K562 (cell line): ENCODE measurements at regions not wholly inside any gene's neighbourhood (a gene's known extent, or its start where the extent isn't known, plus 50 kb on each side); places are given as distances from the start of the nearest gene placed in this dataset.

Experiments used
- BRD9 ChIP-seq: fragments of 450-650 bp; IDR thresholded peaks from 2 replicates; pipeline ENCODE4 v1.6.1; 2018; ENCODE audit warnings: low read depth; ENCODE audit not compliant: partially characterized antibody
- CTCF ChIP-seq, 3 experiments: IDR thresholded peaks in 2 of 3; conservative IDR thresholded peaks in 1 of 3; 2 replicates each; pipeline ENCODE4 v1.5.1; 2011 to 2012; ENCODE audit warnings: low read length in 3 of 3, mild to moderate bottlenecking in 3 of 3, control low read depth in 2 of 3, improper control_type of control experiment in 1 of 3, inconsistent platforms in 1 of 3, low read depth in 1 of 3, mixed read lengths in 1 of 3, moderate library complexity in 1 of 3; ENCODE audit not compliant: insufficient read depth in 2 of 3
- ID3 ChIP-seq, 2 experiments: fragments of 250-450 bp in 1 of 2; fragments of 450-650 bp in 1 of 2; sonication (Bioruptor Pico) in 1 of 2; IDR thresholded peaks; 2 replicates each; pipeline versions ENCODE4 v1.6.1 to v1.8.0; 2016 to 2021; ENCODE audit warnings: mild to moderate bottlenecking in 2 of 2, moderate library complexity in 2 of 2, missing compliant biosample characterization in 1 of 2, missing genetic modification characterization in 1 of 2
- MXD1 ChIP-seq: fragments of 250-450 bp; sonication (Bioruptor Pico); IDR thresholded peaks from 2 replicates; pipeline ENCODE4 v1.8.0; 2021; ENCODE audit warnings: borderline replicate concordance, mild to moderate bottlenecking, moderate library complexity; ENCODE audit not compliant: poor library complexity, severe bottlenecking
- RB1 ChIP-seq: fragments of 450-650 bp; IDR thresholded peaks from 2 replicates; pipeline ENCODE4 v1.6.1; 2017; ENCODE audit warnings: low read depth, mild to moderate bottlenecking
- TCF7L2 ChIP-seq: fragments of 150-350 bp; IDR thresholded peaks from 2 replicates; pipeline ENCODE4 v1.6.1; 2016; ENCODE audit warnings: low read depth, mild to moderate bottlenecking, low read length, moderate library complexity
- THAP7 ChIP-seq: fragments of 250-450 bp; sonication (Bioruptor Pico); IDR thresholded peaks from 2 replicates; pipeline ENCODE4 v1.5.0; 2021
- ZNF274 ChIP-seq: IDR thresholded peaks from 2 replicates; pipeline ENCODE4 v1.6.1; 2011; ENCODE audit warnings: low read depth, mild to moderate bottlenecking, low read length, moderate library complexity, borderline replicate concordance
- ZNF639 ChIP-seq, 2 experiments: fragments of 200-800 bp in 1 of 2; sonication (Bioruptor generic) in 1 of 2; sonication (generic) in 1 of 2; formaldehyde crosslinking in 1 of 2; IDR thresholded peaks in 1 of 2; conservative IDR thresholded peaks in 1 of 2; 2 replicates each; pipeline versions ENCODE4 v1.5.0 to v1.6.1; 2016 to 2020; ENCODE audit warnings: missing compliant biosample characterization in 1 of 2, missing genetic modification characterization in 1 of 2, missing genetic modification reagents in 1 of 2
- ZNF75A ChIP-seq: fragments of 450-650 bp; formaldehyde crosslinking; IDR thresholded peaks from 2 replicates; pipeline ENCODE4 v1.4.0; 2020; ENCODE audit warnings: mild to moderate bottlenecking
- ZNF77 ChIP-seq: fragments of 250-450 bp; sonication (Bioruptor Pico); IDR thresholded peaks from 2 replicates; pipeline ENCODE4 v1.5.0; 2020
- ZSCAN29 ChIP-seq: fragments of 450-650 bp; IDR thresholded peaks from 2 replicates; pipeline ENCODE4 v1.6.1; 2017

- TF ChIP-seq CTCF (IDR thresholded peaks at IDR 0.05 in 2 of 3, conservative IDR thresholded peaks at IDR 0.05 in 1 of 3; ENCODE audit: insufficient read depth in 2 of 3, low read depth in 1 of 3, low read length in 3 of 3): no peak
- no peak for TF ChIP-seq THAP7 (CRISPR knock-in tag)
- TF ChIP-seq ZNF639 (CRISPR knock-in tag; conservative IDR thresholded peaks at IDR 0.05 in 1 of 2, IDR thresholded peaks at IDR 0.05 in 1 of 2): no peak
- TF ChIP-seq ZNF75A (CRISPR knock-in tag): no peak
- TF ChIP-seq ZNF274: no peak
- TF ChIP-seq BRD9: no peak
- no peak for TF ChIP-seq ZNF77 (CRISPR knock-in tag)
- no peak for TF ChIP-seq ZSCAN29
- TF ChIP-seq TCF7L2: no peak
- TF ChIP-seq ID3 (CRISPR knock-in tag; IDR thresholded peaks at IDR 0.05): no peak
- TF ChIP-seq ID3 (tag; IDR thresholded peaks at IDR 0.05): no peak
- no peak for TF ChIP-seq MXD1 (CRISPR knock-in tag)
- TF ChIP-seq RB1: no peak
Observed at GRCh38 chr5:99176186-99176585, 247.4 kb upstream of the CHD1 start.
